Neural cell (in vitro differentiated cells): ENCODE measurements at regions not wholly inside any gene's neighbourhood (a gene's known extent, or its start where the extent isn't known, plus 50 kb on each side); places are given as distances from the start of the nearest gene placed in this dataset.

ENCODE experiments used
- H2AFZ ChIP-seq: fragments of 200-600, 300-800 bp; sonication (generic), shearing (Covaris generic); 2 replicates; pipeline ENCODE4 v1.6.0; 2014; ENCODE audit warnings: low read depth, mild to moderate bottlenecking, antibody characterized with exemption, low read length, moderate library complexity
- H3F3A ChIP-seq: fragments of 200-600 bp; shearing (Covaris generic); 2 replicates; pipeline ENCODE4 v1.6.1; 2016; ENCODE audit warnings: mild to moderate bottlenecking, moderate library complexity, mixed read lengths, antibody characterized with exemption, low read length; ENCODE audit not compliant: insufficient read depth, poor library complexity, severe bottlenecking
- H3K27ac ChIP-seq: fragments of 200-600, 300-800 bp; sonication (generic), shearing (Covaris generic); 2 replicates; pipeline ENCODE4 v1.5.1; 2014; ENCODE audit warnings: mild to moderate bottlenecking, low read length, moderate library complexity
- H3K27me3 ChIP-seq: fragments of 300-800, 200-600 bp; sonication (generic), shearing (Covaris generic); 2 replicates; pipeline ENCODE4 v1.6.0; 2014; ENCODE audit warnings: mild to moderate bottlenecking, low read depth, low read length, moderate library complexity; ENCODE audit not compliant: insufficient read depth
- H3K36me3 ChIP-seq: fragments of 300-800, 200-600 bp; sonication (generic), shearing (Covaris generic); 2 replicates; pipeline ENCODE4 v1.5.1; 2014; ENCODE audit warnings: mild to moderate bottlenecking, antibody characterized with exemption, low read length, moderate library complexity; ENCODE audit not compliant: insufficient read depth
- H3K4me2 ChIP-seq: fragments of 300-800, 200-600 bp; sonication (generic), shearing (Covaris generic); 2 replicates; pipeline ENCODE4 v1.6.0; 2014; ENCODE audit warnings: mild to moderate bottlenecking, low read length
- H3K4me3 ChIP-seq: fragments of 300-800, 200-600 bp; sonication (generic), shearing (Covaris generic); 2 replicates; pipeline ENCODE4 v1.5.1; 2014; ENCODE audit warnings: mild to moderate bottlenecking, low read length, moderate library complexity
- H3K79me2 ChIP-seq: fragments of 200-600 bp; shearing (Covaris generic); replicated peaks from 2 replicates; pipeline ENCODE4 v1.6.0; 2014; ENCODE audit warnings: mild to moderate bottlenecking, low read length, moderate library complexity; ENCODE audit not compliant: insufficient read depth
- H3K9ac ChIP-seq: fragments of 300-800, 200-600 bp; sonication (generic), shearing (Covaris generic); 2 replicates; pipeline ENCODE4 v1.6.1; 2016; ENCODE audit warnings: mild to moderate bottlenecking, low read length, mixed read lengths
- H3K9me2 ChIP-seq: fragments of 200-600 bp; shearing (Covaris generic); 2 replicates; pipeline ENCODE4 v1.6.1; 2016; ENCODE audit warnings: mild to moderate bottlenecking, low read length, mixed read lengths; ENCODE audit not compliant: insufficient read depth
- H3K9me3 ChIP-seq: fragments of 200-600, 300-800 bp; sonication (generic), shearing (Covaris generic); 2 replicates; pipeline ENCODE4 v1.6.1; 2016; ENCODE audit warnings: mild to moderate bottlenecking, mixed run types, low read length, moderate library complexity, mixed read lengths
- H4K20me1 ChIP-seq: fragments of 200-600 bp; shearing (Covaris generic); 2 replicates; pipeline ENCODE4 v1.6.1; 2016; ENCODE audit warnings: mild to moderate bottlenecking, mixed run types; ENCODE audit not compliant: insufficient read depth
- CTCF ChIP-seq: fragments of 450-650 bp; IDR thresholded peaks from 2 replicates; pipeline ENCODE4 v1.5.1; 2014; ENCODE audit warnings: antibody characterized with exemption, mild to moderate bottlenecking, moderate library complexity; ENCODE audit not compliant: poor library complexity, severe bottlenecking
- EP300 ChIP-seq: fragments of 450-650 bp; conservative IDR thresholded peaks from 2 replicates; pipeline ENCODE4 v1.6.1; 2014; ENCODE audit warnings: antibody characterized with exemption, mild to moderate bottlenecking, moderate library complexity; ENCODE audit not compliant: poor library complexity, severe bottlenecking
- EZH2 ChIP-seq: fragments of 200-600, 300-800 bp; shearing (Covaris generic), sonication (generic); IDR thresholded peaks from 2 replicates; pipeline ENCODE4 v1.6.1; 2014; ENCODE audit warnings: antibody characterized with exemption, low read length, borderline replicate concordance, mild to moderate bottlenecking; ENCODE audit not compliant: insufficient read depth, poor library complexity, severe bottlenecking
- MXI1 ChIP-seq: fragments of 450-650 bp; conservative IDR thresholded peaks from 2 replicates; pipeline ENCODE4 v1.6.1; 2014; ENCODE audit warnings: antibody characterized with exemption, mild to moderate bottlenecking; ENCODE audit not compliant: poor library complexity, severe bottlenecking
- POLR2AphosphoS5 ChIP-seq: IDR thresholded peaks from 2 replicates; pipeline ENCODE4 v1.6.1; 2012
- RAD21 ChIP-seq: fragments of 450-650 bp; conservative IDR thresholded peaks from 2 replicates; pipeline ENCODE4 v1.6.1; 2014; ENCODE audit warnings: antibody characterized with exemption, mild to moderate bottlenecking, moderate library complexity
- REST ChIP-seq: IDR thresholded peaks from 2 replicates; pipeline ENCODE4 v1.6.1; 2012; ENCODE audit warnings: borderline replicate concordance
- SMC3 ChIP-seq: fragments of 450-650 bp; conservative IDR thresholded peaks from 2 replicates; pipeline ENCODE4 v1.6.1; 2014; ENCODE audit warnings: antibody characterized with exemption, mild to moderate bottlenecking, moderate library complexity; ENCODE audit not compliant: poor library complexity
- TAF1 ChIP-seq: IDR thresholded peaks from 2 replicates; pipeline ENCODE4 v1.6.1; 2012; ENCODE audit warnings: low read depth

- Histone ChIP-seq H3K27ac (no peak overlapping the region), H3F3A (no peaks in the 10 kb centered on the region), H3K4me2 (no peak overlapping the region), H3K9me2 (no peaks in the 10 kb centered on the region), H3K9me3 (no peaks in the 10 kb centered on the region), H3K27me3 (no peaks in the 10 kb centered on the region), H3K4me3 (no peak overlapping the region), H3K79me2 (no peaks in the 10 kb centered on the region), H4K20me1 (no peaks in the 10 kb centered on the region), H3K9ac (no peak overlapping the region), H2AFZ (no peak overlapping the region), H3K36me3 (no peaks in the 10 kb centered on the region)
- no peak for TF ChIP-seq SMC3
- no peak for TF ChIP-seq EP300
- TF ChIP-seq CTCF, result no peak
- no peak for TF ChIP-seq TAF1
- no peak for TF ChIP-seq REST
- no peak for TF ChIP-seq EZH2
- TF ChIP-seq RAD21, result no peak
- TF ChIP-seq POLR2AphosphoS5, result no peak
- TF ChIP-seq MXI1, result no peak
Measured at GRCh38 chr13:97127842-97128241, 94.3 kb upstream of the MBNL2 start.

GRCh38 chr13:97130190-97130589 lies 91.9 kb upstream of the MBNL2 start:
- Histone ChIP-seq H3K79me2 (no peaks in the 10 kb centered on the region), H3K4me3 (no peak overlapping the region), H3F3A (no peaks in the 10 kb centered on the region), H3K4me2 (no peak overlapping the region), H3K36me3 (no peaks in the 10 kb centered on the region), H4K20me1 (no peaks in the 10 kb centered on the region), H3K9me2 (no peaks in the 10 kb centered on the region), H2AFZ (no peak overlapping the region), H3K9ac (no peak overlapping the region), H3K27ac (no peak overlapping the region), H3K9me3 (no peaks in the 10 kb centered on the region), H3K27me3 (no peaks in the 10 kb centered on the region)
- TF ChIP-seq EZH2 (no peak), TAF1 (no peak), EP300 (no peak), RAD21 (no peak), MXI1 (no peak), SMC3 (no peak), CTCF (no peak), POLR2AphosphoS5 (no peak)
